NOMO-1 treated with DMSO at 0.1 percent for 48 hours (cell line): ENCODE measurements at regions not wholly inside any gene's neighbourhood (a gene's known extent, or its start where the extent isn't known, plus 50 kb on each side); places are given as distances from the start of the nearest gene placed in this dataset.
"Not testable (repeated sequence)": the region's sequence is repeated elsewhere in the genome, so short reads cannot be mapped to it uniquely, and the experiment has no call there.

Source experiments
- DNase-seq: peaks from one replicate; lab custom pipeline; 2025; ENCODE audit not compliant: unreplicated experiment; lab: John Stamatoyannopoulos, UW

DNA sequence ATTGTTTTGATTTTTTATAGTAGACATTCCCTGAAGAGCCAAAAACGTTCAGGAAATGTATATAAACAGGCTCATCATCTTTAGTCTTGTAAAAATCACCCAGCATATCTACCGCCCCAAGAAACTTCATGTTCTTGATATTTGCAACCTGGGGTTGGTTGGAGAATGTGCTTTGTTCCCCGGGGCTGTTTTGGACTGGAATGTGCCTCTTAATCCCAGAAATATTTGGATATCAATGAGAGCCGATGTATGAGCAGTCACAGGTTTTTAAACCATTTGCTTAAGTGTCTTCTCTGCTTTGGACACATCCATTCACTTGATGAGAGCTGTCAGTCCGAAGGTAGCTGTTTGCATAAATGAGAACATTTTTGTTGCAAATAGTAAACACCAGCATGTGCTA lies 449.7 kb downstream of the PCDH7 start:
- DNase-seq = no peak

DNA sequence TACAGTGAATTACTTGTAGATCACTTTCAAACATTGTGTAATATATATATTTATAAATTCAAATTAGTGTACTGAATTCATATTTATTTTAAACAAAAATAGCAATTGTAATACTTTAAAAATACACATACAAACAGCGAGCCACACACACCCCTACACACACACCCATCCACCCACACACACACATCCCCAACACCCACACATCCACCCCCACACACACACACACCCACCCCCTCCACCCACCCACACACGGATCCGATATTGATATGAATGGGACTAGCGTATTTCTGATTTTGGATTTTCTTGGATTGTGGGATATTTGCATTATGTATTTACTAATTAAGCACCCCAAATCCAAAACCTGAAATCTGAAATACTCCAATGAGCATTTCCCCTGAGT lies 451.2 kb downstream of the PCDH7 start:
- DNase-seq = no peak

DNA sequence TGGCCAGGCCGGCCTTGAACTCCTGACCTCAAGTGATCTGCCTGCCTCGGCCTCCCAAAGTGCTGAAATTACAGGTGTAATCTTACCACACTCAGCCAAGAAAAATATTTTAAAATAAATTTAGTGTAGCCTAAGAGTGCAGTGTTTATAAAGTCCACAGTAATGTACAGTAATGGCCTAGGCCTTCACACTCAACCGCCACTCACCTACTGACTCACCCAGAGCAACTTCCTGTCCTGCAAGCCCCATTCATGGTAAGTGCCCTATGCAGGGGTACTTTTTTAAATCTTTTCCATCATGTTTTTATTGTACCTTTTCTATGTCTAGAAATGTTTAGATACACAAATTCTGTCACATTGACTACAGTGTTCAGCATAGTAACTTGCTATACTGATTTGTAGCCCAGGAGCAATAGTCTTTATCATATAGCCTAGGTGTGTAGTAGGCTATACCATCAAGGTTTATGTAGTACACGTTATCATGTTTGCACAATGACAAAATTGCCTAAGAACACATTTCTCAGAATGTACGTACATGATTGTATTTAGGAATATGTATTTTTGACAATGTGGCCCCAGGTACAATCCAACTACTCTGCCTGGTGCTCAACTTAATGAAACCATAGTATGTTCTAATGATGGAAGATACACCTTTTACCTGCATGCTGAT lies 455.2 kb downstream of the PCDH7 start:
- no peak for DNase-seq

DNA sequence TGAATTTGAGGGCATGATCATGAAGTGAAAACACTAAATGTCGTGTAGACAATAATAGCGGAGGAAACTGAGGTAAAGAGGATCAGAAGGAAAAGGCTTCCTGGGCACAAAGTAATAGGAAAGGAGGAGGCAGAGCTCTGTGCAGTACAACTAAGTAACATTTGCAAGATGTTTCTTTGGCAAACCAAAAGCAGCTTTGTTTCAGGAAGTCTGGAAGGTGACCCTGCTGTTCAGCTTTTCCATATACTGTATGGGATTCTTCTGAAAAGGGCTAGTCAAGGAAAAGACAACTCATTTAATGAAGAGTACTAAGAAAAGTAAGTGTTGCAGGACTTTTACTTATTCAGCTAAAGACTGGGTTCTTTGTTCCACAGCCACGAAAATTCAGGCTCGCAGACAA lies 463.1 kb downstream of the PCDH7 start:
- no peak for DNase-seq

DNA sequence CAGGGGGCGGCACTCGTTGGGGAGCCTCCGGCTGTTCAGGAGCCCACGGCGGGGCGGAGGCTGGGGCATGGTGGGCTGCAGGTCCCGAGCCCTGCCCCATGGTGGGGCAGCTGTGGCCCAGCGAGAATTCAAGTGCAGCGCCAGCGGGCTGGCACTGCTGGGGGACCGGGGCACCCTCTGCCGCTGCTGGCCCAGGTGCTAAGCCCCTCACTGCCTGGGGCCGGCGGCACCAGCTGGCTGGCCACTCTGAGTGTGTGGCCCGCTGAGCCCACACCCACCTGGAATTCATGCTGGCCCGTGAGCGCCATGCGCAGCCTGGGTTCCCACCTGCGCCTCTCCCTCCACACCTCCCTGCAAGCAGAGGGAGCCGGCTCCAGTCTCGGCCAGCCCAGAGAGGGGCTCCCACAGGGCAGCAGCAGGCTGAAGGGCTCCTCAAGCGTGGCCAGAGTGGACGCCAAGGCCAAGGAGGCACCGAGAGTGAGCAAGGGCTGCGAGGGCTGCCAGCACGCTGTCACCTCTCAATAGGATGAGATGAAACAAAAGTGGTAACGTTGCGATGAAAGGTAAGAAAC lies 464.9 kb downstream of the PCDH7 start:
- DNase-seq = no peak

DNA sequence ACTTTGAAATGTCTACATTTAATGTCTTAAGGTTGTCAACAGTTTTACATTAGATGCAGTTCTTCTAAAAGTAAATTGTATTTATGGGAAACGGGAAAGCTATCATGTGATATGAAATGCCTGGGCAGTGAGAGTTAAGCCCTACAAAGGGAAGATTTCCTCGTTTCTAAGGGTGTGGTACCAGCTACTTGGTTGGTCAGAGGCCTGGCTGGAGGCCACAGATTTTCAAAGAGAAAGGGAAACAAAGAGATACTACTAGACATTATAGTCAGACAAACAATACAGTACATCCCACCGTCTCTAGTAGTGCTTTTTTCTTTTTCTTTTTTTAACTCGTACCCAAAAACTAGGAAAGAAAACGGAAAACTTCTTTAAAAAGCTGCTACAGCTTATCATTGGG lies 467.8 kb downstream of the PCDH7 start:
- DNase-seq = no peak

DNA sequence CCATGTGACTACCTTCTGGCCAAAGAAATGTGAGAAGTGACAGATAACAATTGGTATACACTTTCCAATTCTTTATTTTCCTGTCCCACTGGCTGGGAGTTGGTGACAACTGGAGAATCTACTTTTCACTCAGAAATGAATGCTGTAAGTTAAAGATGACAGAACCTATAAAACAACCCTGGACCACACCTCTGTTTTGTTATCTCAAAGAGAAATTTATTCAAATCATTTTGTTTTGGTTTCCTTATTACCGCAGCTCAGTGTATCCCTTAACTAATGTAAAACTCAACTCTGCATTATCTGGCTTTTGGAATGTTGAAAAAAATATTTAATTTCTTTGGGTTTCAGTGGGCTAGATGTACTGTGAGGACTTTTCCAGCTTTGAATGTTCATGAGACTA lies 469.8 kb downstream of the PCDH7 start:
- no peak for DNase-seq

DNA sequence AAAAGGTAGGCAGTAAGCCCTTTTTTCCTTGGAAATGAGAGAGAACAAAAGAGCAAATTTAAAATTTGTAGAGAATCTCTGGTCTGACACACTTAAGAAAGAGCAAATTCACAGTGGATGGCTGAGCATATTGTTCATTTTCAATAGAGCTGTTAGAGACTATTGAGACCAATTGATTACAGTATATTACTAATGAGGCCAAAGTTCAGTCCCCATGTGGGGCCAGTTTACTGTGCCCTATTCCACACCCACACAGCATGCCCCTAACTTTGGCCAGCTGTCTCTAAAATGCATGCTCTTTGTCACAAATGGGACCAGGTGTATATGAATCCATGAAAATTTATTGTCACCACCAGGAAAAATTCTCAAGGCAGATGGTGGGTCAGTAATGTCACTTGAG lies 470.5 kb downstream of the PCDH7 start:
- no peak for DNase-seq

DNA sequence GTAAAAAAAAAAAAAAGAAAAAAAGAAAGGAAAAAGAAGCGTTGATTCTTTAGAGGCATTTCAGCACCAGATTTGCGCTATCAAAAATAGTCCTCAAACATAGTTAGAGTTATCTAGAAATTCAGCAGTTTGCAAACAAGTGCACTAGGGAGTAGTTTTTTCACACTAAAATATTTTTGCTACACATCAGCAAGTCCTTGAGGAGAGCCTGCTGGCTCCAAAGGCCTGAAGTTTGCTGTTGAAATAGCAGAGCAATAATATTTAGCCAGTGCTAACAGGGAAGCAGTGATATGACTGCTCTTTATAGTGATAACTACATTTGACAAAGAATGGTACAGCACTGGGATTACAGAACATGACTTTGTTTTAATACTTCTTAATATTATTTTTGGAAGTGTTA lies 472.2 kb downstream of the PCDH7 start:
- no peak for DNase-seq

DNA sequence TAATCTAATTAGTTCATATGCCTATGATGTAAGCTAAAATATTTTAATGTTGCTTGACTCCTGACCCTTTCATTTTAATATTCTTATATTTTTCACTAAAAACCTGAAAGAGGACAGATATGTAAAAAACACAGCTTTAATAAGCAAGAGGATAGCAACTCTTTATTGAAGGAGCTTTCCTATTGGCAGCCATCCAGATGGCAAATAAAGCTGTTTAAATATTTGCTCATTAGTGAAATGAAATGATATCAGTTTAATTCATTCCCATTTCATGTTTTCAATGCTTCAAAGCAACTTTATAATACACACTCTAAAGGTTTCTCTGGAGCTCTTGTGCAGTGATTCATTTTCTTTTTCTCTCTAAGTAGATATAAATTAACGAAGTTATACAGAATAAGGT lies 473.4 kb downstream of the PCDH7 start:
- DNase-seq = no peak

DNA sequence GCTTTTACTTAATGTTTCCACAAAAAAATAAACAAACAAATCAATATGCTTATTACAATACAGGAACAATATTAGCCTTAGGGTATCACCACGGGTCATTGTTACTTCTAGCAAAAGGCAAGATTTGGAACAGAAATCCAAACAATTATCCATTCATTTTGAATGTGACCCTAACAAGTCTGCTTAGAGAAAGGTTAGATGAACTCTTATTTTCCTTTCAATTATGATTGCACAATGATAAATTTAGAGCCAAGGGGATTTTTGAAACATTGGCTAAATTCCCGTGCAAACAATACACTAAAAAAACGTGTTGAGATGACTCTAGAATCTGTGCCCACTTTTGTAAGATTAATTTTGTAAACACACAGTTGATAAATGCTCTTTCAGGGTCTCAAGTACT lies 474.7 kb downstream of the PCDH7 start:
- no peak for DNase-seq

DNA sequence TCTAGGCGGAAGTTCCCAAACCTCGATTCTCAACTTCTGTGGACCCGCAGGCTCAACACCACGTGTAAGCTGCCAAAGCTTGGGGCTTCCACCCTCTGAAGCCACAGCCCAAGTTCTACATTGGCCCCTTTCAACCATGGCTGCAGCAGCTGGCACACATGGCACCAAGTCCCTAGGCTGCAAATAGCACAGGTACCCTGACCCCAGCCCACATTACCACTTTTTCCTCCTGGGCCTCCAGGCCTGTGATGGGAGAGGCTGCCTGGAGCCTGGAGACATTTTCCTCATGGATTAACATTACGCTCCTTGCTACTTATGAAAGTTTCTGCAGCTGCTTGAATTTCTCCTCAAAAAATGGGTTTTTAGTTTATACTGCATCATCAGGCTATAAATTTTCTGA lies 479.5 kb downstream of the PCDH7 start:
- DNase-seq = no peak

DNA sequence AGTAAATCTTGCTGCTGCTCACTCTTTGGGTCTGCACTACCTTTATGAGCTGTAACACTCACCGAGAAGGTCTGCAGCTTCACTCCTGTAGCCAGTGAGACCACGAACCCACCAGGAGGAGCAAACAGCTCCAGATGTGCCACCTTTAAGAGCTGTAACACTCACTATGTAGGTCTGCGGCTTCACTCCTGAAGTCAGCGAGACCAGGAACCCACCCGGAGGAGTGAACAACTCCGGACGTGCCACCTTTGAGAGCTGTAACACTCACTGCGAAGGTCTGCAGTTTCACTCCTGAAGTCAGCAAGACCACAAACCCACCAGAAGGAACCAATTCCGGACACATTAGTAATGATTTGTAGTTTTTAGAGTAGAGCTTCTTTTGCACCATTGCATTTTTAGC lies 481.9 kb downstream of the PCDH7 start:
- not testable (repeated sequence) for DNase-seq

DNA sequence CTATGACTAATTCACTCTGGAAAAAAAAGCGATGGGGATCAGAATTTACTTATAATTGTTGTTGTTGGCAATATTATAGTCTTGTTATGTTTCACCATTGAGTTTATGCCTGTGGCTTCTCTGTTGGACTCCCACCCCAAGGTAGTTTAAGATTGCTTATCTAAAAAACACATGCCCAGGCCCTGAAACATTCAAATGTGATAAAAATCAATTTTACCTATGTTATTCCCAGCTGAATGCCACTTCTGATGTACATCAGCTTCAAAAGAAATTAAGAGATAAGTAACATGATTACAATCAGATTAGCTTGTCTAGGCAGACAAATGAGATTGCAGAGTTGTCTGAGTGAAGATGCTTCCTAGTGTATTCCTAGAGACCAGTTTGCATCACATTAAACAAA lies 484.7 kb downstream of the PCDH7 start:
- DNase-seq = no peak

DNA sequence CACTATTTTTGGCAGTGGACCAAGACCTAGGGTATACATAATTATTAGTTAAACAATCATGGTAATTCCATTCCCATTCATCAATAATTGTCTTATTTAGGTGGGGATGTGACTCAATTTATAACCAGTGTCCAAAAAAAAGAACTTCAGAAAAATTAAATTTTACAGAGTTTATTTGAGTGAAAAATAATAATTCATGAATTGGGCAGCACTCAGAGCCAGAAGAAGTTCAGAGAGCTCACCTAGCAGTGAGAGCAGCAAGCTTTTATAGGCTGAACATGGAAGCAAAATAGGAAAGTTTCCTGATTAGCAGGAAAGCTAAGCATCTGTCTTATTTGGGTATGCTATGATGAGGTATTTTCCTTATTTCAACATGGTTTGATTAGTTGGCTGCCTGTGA lies 500.8 kb downstream of the PCDH7 start:
- DNase-seq = no peak

DNA sequence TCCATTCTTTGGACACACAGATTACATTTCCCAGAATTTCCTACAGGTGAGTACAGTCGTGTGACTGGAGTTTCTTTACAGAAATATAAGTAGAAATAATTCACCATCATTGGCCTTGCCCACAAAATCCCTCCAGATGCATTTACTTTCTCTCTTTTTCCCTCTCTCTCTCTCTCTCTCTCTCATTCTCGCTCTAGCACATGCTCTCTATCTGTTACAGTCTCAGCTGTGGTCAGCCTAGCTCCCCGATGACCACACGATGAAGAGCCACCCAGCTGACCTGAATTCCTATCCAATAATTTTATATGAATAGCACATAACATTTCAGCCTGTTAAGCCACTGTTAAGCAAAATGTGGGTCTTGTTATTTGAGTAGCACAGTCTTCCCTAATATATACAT lies 507.9 kb downstream of the PCDH7 start:
- no peak for DNase-seq

DNA sequence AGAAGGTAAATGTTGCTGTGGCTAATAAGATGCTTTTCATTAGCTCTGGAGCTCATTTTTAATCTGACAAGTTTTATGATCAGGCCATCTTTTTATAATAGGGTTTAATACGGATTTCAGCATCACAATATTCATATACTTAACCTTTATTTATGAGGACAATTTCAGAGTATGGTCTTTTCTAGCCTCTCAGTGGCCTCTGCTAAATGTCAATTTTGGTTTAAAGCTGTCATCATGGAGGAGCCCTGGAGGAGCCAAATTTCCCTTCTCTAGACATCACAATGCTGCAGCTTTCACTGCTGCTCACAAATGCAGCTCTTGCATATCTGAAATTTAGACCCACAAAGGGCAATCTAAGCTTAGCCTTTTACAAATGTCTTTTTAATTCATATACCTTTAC lies 510.4 kb downstream of the PCDH7 start:
- DNase-seq = no peak

DNA sequence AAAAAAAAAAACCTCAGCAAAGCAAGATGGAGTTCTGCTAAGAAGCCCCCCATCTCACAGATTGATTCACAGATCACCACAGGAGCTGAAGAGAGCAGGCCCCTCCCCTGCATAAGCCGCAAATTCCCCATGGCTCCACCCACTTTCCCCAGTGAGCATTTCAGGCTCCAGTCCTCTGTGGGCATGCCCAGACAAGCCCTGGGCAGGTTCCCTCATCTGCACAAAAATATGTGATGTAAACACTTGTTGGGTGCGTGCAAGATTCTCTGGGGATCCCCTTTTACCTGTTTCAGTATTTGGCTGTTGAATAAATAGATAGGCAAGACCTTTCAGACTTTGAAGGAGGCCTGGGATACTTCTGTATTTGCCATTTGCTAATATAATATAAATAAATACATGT lies 514.3 kb downstream of the PCDH7 start:
- DNase-seq = no peak

DNA sequence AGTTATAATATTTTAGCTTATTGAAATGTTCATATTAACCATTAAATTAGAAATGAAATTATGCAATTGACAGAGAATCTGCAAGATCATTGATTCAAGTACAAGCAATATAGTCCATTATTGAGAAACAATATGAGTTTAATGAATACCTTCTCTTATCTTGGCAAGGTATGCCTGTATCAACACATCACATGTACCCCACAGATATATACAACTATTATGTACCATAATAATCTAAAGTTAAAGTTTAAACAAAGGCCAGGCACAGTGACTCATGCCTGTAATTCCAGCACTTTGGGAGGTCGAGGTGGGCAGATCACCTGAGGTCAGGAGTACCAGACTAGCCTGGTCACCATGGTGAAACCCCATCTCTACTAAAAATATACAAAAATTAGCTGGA lies 514.7 kb downstream of the PCDH7 start:
- DNase-seq = no peak

DNA sequence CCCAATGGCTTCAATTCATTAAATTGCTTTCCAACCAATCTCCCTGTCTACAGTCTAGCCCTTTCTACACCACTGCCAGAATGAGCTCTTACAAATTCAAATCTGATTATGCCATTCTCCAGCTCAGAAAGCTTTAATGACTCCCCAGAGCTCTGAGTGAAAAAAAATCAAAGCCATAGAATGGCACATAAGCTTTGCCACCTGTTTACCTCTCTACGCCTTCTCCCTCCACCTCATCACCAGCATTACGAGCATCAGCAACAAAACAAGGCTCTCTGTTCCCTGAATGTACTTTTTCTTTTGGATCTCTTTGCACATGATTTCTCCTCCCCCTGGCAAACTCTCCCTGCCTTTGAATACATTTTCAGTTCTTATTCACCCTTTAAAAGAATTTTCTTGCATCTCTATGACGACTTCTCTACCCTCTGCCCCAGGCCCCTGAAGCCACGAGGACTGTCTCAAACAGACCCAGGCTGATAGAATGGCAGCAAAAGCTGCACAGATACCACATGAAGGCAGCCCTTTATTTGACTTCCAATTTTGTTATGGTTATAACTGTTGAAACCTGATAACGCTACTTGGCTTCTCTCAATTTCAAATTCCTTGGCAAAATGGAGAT lies 516.0 kb downstream of the PCDH7 start:
- no peak for DNase-seq

DNA sequence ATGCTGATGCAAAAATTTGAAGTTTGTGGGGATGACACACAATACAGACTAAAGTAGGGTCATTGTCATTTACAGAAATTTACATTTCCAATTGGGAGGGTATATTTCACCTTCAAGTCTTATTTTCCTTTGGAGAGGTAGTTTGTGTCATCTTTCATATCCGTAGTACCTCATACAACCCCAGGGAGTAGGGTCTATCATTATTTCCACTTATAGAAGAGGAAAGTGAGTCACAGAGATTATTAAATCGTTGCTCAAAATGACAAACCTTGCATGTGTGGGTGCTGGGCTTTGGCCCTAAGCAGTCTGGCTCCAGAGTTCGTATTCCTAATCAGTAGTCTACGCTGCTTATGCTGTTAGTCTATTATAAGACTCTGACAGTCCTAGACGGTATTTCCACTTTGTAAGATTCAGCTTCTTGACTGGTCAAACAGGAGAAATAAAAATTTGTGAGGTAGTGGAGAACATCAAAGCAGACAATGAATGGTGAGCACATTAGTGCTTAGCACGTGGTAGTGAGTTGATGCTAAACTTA lies 516.5 kb downstream of the PCDH7 start:
- DNase-seq = no peak

DNA sequence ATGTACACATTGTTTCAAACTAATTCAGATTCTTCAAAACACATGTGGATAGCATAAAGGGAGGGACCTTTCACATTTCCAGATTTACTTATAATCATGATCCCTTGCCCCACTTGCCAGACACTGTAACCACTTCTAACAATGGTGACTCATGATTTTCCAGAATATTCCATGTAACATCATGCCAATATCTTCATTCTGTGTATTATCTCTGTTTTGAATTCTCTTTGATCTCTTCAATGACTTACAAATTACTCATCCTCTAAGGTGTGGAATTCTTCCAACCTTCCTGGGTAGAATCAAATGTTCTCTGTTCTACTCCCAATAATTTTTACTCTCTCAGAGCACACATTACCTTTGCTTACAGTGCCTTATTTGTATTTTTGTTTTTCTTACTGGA lies 517.1 kb downstream of the PCDH7 start:
- no peak for DNase-seq

DNA sequence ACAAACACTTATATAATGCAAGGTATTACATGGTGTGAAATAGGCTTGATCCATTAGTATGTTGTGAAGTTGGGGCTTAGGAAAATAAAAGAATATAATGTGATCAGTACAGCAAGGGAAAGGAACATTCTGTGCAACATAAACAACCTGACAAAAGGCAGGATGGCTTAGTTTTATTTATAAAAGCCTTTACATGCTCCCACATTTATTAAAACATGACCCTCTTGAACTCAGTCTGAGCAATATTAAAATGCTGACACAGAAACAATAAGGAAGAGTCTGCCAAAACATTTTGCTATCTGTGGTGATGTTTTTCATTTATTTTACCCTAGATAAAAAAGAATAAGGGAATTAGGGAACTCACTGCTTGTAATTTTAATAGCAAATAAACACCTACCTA lies 519.7 kb downstream of the PCDH7 start:
- DNase-seq = no peak
